ENCODE measurements at regions not wholly inside any gene's neighbourhood (a gene's known extent, or its start where the extent isn't known, plus 50 kb on each side); places are given as distances from the start of the nearest gene placed in this dataset.

GRCh38 chr2:223470602-223471001 lies 131.6 kb downstream of the SCG2 start:
- TF ChIP-seq RXRA (CRISPR knock-in tag; IDR thresholded peaks at IDR 0.05): no peak
- no peak for TF ChIP-seq RNF2 (conservative IDR thresholded peaks at IDR 0.05; ENCODE audit: low read depth)
- no peak for TF ChIP-seq MYC (CRISPR knock-in tag; IDR thresholded peaks at IDR 0.05; ENCODE audit: borderline replicate concordance)
- no peak for TF ChIP-seq ZFP1 (CRISPR knock-in tag; IDR thresholded peaks at IDR 0.05)
- no peak for TF ChIP-seq ZNF224 (CRISPR knock-in tag; IDR thresholded peaks at IDR 0.05)
- TF ChIP-seq ZNF792 (CRISPR knock-in tag; IDR thresholded peaks at IDR 0.05): no peak
- TF ChIP-seq ZNF839 (CRISPR knock-in tag; IDR thresholded peaks at IDR 0.05; ENCODE audit: borderline replicate concordance): no peak
- no peak for TF ChIP-seq ZZZ3 (CRISPR knock-in tag; IDR thresholded peaks at IDR 0.05; ENCODE audit: borderline replicate concordance)
- TF ChIP-seq SNRNP70 (IDR thresholded peaks at IDR 0.05; ENCODE audit: low read depth, low read length): no peak
- TF ChIP-seq, protein P1, sequence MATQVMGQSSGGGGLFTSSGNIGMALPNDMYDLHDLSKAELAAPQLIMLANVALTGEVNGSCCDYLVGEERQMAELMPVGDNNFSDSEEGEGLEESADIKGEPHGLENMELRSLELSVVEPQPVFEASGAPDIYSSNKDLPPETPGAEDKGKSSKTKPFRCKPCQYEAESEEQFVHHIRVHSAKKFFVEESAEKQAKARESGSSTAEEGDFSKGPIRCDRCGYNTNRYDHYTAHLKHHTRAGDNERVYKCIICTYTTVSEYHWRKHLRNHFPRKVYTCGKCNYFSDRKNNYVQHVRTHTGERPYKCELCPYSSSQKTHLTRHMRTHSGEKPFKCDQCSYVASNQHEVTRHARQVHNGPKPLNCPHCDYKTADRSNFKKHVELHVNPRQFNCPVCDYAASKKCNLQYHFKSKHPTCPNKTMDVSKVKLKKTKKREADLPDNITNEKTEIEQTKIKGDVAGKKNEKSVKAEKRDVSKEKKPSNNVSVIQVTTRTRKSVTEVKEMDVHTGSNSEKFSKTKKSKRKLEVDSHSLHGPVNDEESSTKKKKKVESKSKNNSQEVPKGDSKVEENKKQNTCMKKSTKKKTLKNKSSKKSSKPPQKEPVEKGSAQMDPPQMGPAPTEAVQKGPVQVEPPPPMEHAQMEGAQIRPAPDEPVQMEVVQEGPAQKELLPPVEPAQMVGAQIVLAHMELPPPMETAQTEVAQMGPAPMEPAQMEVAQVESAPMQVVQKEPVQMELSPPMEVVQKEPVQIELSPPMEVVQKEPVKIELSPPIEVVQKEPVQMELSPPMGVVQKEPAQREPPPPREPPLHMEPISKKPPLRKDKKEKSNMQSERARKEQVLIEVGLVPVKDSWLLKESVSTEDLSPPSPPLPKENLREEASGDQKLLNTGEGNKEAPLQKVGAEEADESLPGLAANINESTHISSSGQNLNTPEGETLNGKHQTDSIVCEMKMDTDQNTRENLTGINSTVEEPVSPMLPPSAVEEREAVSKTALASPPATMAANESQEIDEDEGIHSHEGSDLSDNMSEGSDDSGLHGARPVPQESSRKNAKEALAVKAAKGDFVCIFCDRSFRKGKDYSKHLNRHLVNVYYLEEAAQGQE (IDR thresholded peaks at IDR 0.05; ENCODE audit: borderline replicate concordance in 1 of 2, low read depth in 1 of 2, low read length in 2 of 2): no peak
- TF ChIP-seq NFE2 (CRISPR knock-in tag; IDR thresholded peaks at IDR 0.05): no peak
- no peak for TF ChIP-seq ETV6 (CRISPR knock-in tag; conservative IDR thresholded peaks at IDR 0.05)

Measured in HepG2 (cell line).